GM19324 (cell line): ENCODE measurements at regions not wholly inside any gene's neighbourhood (a gene's known extent, or its start where the extent isn't known, plus 50 kb on each side); places are given as distances from the start of the nearest gene placed in this dataset.

Source experiments
- ATAC-seq: cut with Tn5 transposase; IDR thresholded peaks from one replicate; pipeline ENCODE4 v1.9.1; 2021; ENCODE audit warnings: mild to moderate bottlenecking, moderate library complexity; ENCODE audit not compliant: unreplicated experiment, low FRiP score

DNA sequence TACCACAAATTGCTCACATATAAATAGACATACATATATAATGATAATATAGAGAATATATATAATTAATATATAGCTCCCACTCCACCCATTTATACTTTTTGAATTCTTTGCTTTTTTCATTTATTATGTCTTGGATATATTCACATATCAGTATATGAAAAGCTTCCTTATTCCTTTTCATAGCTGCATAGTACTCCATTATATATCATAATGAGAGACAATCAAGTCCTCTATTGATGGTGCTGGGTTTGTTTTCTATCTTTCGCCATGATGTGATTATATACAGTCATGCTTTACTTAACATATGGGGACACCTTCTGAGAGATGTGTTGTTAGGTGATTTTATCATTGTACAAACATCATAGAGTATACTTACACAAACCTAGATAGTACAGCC is 51.6 kb upstream of the ELL2 start:
- no peak for ATAC-seq

DNA sequence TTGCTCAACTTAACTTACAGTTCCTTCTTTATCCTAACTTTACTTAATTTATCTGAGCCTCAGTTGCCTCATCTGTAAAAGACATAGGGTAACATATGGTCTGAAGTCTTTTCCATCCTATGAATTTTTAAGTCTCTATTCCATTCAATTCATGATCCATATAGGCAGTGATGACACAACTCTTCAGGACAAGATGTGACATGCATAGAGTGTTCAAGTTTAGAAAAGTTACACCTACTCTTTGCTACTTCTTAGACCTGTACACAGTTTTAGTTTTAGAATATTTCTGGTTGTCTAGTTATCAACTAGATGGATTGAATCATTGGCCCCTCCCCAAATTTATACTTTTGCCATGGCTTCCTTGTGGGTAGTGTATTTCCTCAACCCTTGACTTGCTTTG is 50.7 kb upstream of the ELL2 start:
- no peak for ATAC-seq
